ENCODE measurements at regions not wholly inside any gene's neighbourhood (a gene's known extent, or its start where the extent isn't known, plus 50 kb on each side); places are given as distances from the start of the nearest gene placed in this dataset.
"Not testable (repeated sequence)": the region's sequence is repeated elsewhere in the genome, so short reads cannot be mapped to it uniquely, and the experiment has no call there.

- no peak overlapping the region for H3K4me3 Mint-ChIP-seq (ENCODE audit: unreplicated experiment)
- no peaks in the 10 kb centered on the region for H3K4me1 Mint-ChIP-seq (ENCODE audit: low read depth, unreplicated experiment)
- no peaks in the 10 kb centered on the region for H3K27me3 Mint-ChIP-seq (ENCODE audit: unreplicated experiment)
- no peak for TF ChIP-seq CTCF (IDR thresholded peaks at IDR 0.05; ENCODE audit: partially characterized antibody, unreplicated experiment)
- DNase-seq = no peak
- H3K36me3 Mint-ChIP-seq (ENCODE audit: unreplicated experiment) = no peaks in the 10 kb centered on the region
- no peak overlapping the region for H3K27ac Mint-ChIP-seq (ENCODE audit: unreplicated experiment)
- no peaks in the 10 kb centered on the region for H3K9me3 Mint-ChIP-seq (ENCODE audit: unreplicated experiment)
Observed at GRCh38 chr17:71446645-71447437, 674.0 kb upstream of the SOX9 start.

- H3K27me3 Mint-ChIP-seq (ENCODE audit: unreplicated experiment) = no peaks in the 10 kb centered on the region
- H3K9me3 Mint-ChIP-seq (ENCODE audit: unreplicated experiment) = no peaks in the 10 kb centered on the region
- no peak for DNase-seq
- no peaks in the 10 kb centered on the region for H3K36me3 Mint-ChIP-seq (ENCODE audit: unreplicated experiment)
- TF ChIP-seq CTCF (IDR thresholded peaks at IDR 0.05; ENCODE audit: partially characterized antibody, unreplicated experiment) = no peak
- no peaks in the 10 kb centered on the region for H3K4me1 Mint-ChIP-seq (ENCODE audit: low read depth, unreplicated experiment)
- no peak overlapping the region for H3K4me3 Mint-ChIP-seq (ENCODE audit: unreplicated experiment)
- H3K27ac Mint-ChIP-seq (ENCODE audit: unreplicated experiment) = no peak overlapping the region
Observed at GRCh38 chr17:71447644-71448043, 673.2 kb upstream of the SOX9 start.

GRCh38 chr17:71450657-71451056 lies 670.2 kb upstream of the SOX9 start:
- DNase-seq; H3K4me1 Mint-ChIP-seq (ENCODE audit: low read depth, unreplicated experiment); H3K27me3 Mint-ChIP-seq (ENCODE audit: unreplicated experiment); H3K36me3 Mint-ChIP-seq (ENCODE audit: unreplicated experiment); H3K9me3 Mint-ChIP-seq (ENCODE audit: unreplicated experiment); H3K4me3 Mint-ChIP-seq (ENCODE audit: unreplicated experiment); H3K27ac Mint-ChIP-seq (ENCODE audit: unreplicated experiment): not testable (repeated sequence)

- no peak for DNase-seq
- no peaks in the 10 kb centered on the region for H3K36me3 Mint-ChIP-seq (ENCODE audit: unreplicated experiment)
- no peak for TF ChIP-seq CTCF (IDR thresholded peaks at IDR 0.05; ENCODE audit: partially characterized antibody, unreplicated experiment)
Observed at GRCh38 chr17:71453876-71454422, 666.9 kb upstream of the SOX9 start.

GRCh38 chr17:71455219-71455618 lies 665.6 kb upstream of the SOX9 start:
- no peaks in the 10 kb centered on the region for H3K27me3 Mint-ChIP-seq (ENCODE audit: unreplicated experiment)
- H3K4me3 Mint-ChIP-seq (ENCODE audit: unreplicated experiment) = no peak overlapping the region
- no peaks in the 10 kb centered on the region for H3K4me1 Mint-ChIP-seq (ENCODE audit: low read depth, unreplicated experiment)
- TF ChIP-seq CTCF (IDR thresholded peaks at IDR 0.05; ENCODE audit: partially characterized antibody, unreplicated experiment) = no peak
- H3K9me3 Mint-ChIP-seq (ENCODE audit: unreplicated experiment) = no peaks in the 10 kb centered on the region
- DNase-seq = no peak
- H3K36me3 Mint-ChIP-seq (ENCODE audit: unreplicated experiment) = no peaks in the 10 kb centered on the region
- no peak overlapping the region for H3K27ac Mint-ChIP-seq (ENCODE audit: unreplicated experiment)

More at GRCh38 chr17:71453876-71454422, 666.9 kb upstream of the SOX9 start:
- H3K27me3 Mint-ChIP-seq (ENCODE audit: unreplicated experiment) = no peaks in the 10 kb centered on the region
- no peaks in the 10 kb centered on the region for H3K4me1 Mint-ChIP-seq (ENCODE audit: low read depth, unreplicated experiment)
- H3K9me3 Mint-ChIP-seq (ENCODE audit: unreplicated experiment) = no peaks in the 10 kb centered on the region
- no peak overlapping the region for H3K27ac Mint-ChIP-seq (ENCODE audit: unreplicated experiment)
- H3K4me3 Mint-ChIP-seq (ENCODE audit: unreplicated experiment) = no peak overlapping the region

Data from glutamatergic neuron (in vitro differentiated cells).